DMS114 treated with DMSO at 0.1 percent for 48 hours (cell line): ENCODE measurements at regions not wholly inside any gene's neighbourhood (a gene's known extent, or its start where the extent isn't known, plus 50 kb on each side); places are given as distances from the start of the nearest gene placed in this dataset.

Source experiments
- DNase-seq: peaks from one replicate; lab custom pipeline; 2025; ENCODE audit not compliant: unreplicated experiment; lab: John Stamatoyannopoulos, UW

DNA sequence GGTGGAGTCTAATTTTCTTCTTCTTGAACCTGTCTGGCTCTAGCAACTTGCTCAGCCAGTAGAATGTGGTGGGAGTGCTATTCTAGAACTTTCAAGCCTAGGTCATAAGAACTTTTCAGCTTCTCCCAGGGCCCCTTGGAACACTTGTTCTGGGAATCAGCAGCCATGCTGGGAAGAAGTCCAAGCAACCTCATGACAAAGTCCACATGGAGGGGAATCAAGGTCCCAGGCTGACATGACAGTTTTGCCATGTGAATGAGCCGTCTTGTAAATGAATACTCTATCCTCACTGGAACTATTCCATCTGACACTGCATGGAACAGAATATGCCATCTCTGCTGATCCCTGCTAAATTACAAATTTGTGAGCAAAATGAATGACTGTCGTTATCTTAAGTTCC is 214.2 kb upstream of the TBX3 start:
- no peak for DNase-seq

DNA sequence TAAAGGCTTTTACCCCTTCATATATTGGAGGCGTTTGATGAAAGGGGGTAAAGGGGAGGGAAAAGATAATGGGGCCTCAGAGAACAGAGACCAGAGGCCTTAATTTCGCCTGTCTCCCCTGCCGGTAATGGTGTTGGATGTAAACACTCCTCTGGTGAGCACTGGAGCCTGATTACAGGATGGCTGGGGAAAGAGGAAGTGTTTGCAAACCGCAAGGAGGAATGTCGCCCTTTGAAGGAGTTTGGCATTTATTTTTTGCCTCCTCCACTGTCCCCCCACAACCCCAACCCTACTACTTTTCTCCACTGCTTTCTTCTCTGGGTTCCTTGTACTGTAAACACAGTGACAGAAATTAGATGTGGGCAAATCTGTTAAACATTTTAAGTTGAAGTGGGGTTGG is 211.9 kb upstream of the TBX3 start:
- no peak for DNase-seq

DNA sequence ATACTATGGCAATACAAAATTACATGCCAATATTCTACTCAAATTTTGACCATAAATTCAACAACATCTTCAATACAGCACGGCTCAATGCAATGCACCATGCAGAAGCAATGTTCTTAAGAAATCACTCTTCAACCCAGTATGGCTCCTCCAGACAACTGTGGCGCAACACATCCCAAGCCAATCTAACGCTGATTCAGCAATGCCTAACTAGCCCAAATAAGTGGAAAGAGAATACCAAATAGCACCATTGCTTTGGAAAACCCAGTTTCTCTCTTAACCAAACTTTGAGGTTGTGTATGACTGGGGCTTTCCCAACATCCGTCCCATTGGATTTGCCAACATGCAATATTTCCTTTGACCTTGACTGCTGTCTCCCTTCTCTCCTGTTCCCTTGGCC is 211.1 kb upstream of the TBX3 start:
- DNase-seq, result no peak

DNA sequence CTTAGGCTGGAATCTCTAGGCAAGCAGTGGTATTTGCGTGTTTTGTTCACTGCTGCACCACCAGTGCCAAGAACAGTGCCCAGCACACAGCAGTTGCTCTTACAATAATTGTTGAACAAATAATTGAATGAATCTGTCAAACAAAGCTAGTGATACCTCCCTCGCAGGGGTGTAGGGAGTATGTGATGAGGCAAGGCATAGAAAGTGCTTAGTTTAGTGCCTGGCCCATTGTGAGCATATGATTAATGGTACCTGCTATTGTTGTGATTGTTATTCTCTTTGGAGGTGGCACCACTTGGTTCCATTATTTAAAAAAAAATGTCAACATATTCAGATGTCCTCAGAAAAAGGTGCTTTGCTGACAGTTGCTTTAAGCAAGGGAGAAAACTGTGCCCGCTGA is 210.1 kb upstream of the TBX3 start:
- no peak for DNase-seq

DNA sequence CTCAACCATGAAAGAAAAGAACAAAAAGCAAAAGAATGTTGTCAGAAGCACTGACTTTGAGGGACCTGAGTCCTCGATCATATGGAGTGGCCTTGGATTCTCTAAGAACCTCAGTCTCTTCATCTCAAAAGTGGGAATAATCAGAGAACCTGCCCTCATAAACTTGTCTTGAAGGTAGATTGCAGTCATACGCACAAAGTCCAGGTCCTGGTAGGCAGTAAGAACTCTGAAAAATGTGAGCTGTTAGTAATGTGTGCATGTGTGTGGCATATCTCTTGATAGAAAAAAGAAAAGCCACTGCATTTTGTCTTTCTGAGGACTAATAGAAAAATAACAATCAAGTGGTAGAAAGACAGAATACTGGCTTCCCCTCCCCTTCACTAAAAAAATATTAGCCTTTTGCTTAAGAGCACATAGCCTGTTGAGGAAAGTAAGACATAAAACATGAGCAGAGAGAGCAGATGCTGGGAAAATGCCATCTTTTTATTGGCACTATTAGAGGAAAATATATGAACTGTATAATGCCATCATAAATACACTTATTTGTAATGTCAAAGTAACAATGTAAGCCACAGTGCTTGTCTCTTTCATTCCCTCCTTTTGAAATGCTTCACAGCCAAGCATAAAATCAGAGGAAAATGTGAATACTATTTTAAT is 205.1 kb upstream of the TBX3 start:
- no peak for DNase-seq

DNA sequence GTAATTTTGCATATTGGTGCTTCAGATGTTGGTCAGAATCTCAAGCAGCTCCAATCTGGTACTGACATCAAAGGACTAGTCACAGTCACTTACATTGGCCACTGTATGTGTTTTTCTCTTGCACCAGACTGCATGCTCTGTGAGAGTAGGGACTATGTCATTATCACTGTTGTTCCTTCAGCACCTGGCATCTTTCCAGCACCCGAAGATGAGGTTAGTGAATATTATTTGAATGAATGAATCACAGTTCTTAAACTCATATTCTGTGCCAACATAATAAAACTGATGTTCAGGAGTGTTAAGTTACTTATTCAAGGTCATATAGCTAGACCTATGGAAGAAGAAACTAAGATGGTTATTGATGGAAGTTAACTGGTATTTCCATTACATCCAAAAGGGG is 204.5 kb upstream of the TBX3 start:
- no peak for DNase-seq

DNA sequence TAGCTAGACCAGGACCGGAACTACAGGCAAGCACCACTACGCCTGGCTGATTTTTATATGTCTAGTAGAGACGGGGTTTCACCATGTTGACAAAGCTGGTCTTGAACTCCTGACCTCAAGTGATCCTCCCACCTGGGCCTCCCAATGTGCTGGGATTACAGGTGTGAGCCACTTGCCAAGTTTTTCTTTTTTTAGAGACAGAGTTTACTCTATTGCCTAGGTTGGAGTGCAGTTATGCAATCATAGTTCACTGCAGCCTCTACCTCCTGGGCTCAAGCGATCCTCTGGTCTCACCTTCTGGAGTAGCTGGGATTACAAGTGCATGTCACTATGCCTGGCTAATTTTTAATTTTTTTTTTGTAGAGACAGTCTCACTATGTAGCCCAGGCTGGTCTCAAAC is 201.5 kb upstream of the TBX3 start:
- no peak for DNase-seq

DNA sequence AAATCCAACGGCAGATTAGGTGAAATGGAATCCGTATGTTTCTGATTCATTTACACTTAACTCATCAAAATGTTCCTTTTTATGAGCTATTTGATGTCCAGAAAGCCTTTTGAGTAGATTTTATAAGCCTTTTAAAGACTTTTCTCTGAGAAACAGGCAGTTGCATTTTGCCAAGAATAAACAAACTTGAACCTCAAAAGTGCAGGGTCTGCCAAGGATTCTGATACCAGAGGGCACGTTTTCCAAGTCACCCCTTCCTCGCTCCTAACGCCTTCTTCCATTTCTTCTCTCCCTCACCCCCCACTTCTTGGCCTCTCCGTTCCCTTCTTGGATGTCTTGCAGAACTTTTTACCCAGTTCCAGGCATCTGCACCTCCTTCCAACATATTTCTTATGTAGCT is 200.6 kb upstream of the TBX3 start:
- no peak for DNase-seq

DNA sequence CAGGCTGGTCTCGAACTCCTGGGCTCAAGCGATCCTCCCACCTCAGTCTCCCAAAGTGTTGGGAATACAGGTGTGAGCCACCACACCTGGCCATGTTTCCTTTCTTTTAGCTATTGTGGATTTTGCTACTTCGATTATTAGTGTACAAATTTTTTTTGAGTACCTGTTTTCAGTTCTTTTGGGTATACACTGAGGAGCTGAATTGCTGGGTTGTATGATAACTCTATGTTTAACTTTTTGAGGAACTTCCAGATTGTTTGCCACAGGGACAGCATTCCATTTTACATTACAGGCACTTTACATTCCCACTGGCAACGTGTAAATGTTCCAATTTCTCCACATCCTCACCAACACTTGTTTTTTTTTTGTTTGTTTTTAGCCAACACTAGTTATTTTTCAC is 198.1 kb upstream of the TBX3 start:
- DNase-seq, result no peak

DNA sequence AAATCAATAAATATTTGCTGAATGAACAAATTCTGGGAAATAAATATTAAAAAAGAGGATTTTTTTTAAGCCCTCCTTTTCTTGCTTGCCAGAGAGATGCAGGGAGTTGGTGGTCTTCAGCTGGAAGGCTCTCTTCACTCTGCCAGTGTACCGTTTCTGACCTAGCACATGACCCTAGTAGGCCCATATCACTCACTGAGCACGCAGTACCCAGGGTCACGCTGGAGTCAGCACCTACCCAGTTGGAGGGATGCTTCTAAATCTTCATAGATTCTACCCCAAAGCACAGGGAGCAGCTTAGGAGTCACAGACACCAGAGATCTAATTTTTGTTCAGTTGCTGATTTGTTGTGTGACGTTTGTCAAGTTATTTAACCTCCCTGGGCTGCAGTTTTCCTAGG is 195.4 kb upstream of the TBX3 start:
- no peak for DNase-seq

DNA sequence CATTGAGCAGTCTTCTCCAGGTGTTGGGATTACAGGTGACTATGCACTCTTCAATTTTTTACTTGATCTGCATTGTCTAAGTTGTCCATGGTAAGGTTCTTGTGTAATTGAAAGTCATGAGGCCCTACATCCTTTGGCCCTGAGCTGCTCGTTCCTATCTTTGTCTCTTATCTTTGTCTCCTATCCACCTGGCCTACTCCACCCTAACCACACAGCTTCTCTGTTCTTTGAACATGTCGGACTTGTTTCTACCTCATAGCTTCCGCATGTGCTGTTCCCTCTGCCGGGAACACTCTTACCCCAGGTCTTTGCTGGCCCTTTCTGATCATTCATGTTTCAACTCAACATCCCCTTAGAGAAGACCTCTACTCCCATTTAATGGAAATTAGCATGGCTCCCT is 194.8 kb upstream of the TBX3 start:
- DNase-seq, result no peak

DNA sequence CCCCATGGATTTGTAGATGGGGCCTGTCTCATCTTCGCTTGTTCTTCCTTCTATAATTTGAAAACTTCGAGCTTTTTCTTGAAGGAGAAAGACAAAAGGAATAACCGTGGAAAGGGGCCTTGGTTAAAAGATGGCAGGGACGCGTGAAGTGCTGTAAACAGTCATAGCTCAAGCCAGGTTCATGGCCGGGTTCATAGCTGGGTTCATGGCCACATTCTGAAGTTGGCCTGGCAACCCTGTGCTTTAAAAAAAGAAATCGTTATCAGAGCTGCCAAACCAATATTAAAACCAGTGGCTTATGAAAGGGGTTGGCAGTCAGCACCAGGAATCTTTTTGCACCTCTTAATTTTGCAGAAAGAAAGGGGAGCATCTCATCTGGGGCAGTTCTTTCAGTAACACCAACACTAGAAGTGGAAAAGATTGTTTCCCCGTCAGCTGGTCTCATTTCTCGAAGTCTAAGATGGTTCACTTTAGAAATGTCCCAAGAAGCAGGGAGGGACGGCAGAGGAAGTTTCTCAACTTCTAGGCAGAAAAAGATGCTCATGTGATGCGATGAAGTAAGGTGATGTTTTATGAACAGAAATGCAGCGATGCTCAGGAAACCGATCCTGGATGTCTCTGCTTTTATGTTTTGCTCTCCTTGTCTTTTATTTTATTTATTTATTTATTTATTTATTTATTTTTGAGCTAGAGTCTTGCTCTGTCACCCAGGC is 193.1 kb upstream of the TBX3 start:
- no peak for DNase-seq

DNA sequence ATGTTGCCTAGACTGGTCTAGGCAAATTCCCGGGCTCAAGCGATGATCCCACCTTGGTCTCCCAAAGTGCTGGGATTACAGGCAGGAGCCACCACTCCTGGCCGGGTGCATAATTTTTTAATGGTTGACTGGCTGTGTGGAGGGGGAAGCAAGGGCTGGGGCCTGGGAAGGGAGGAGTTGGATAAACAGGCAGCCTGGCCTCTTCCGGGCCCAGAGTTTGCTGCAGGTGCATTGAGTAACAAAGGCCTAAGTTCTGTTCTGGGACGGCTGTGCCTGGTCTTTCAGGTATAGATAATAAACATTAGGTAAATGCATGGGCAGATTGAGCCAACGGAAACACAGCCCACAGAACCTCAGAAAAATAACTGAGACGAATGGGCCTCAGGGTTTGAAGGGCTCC is 191.3 kb upstream of the TBX3 start:
- DNase-seq, result no peak

DNA sequence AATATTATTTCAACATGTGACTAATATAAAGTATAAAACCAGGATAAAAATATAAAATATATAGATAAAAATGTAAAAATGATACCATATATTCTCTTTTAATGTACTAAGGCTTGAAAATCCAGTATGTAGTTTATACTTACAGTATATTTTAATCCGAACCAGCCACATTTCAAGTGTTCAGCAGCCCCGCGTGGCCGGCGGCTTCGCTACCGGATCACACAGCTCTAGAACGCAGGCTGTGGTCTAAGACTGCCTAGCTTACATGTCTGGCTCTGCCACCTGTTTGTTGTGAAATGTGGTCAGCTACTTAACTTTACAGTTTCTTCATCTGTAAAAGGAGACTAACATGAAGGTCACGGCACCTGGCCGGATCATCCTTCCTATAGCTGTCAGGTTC is 189.7 kb upstream of the TBX3 start:
- no peak for DNase-seq

DNA sequence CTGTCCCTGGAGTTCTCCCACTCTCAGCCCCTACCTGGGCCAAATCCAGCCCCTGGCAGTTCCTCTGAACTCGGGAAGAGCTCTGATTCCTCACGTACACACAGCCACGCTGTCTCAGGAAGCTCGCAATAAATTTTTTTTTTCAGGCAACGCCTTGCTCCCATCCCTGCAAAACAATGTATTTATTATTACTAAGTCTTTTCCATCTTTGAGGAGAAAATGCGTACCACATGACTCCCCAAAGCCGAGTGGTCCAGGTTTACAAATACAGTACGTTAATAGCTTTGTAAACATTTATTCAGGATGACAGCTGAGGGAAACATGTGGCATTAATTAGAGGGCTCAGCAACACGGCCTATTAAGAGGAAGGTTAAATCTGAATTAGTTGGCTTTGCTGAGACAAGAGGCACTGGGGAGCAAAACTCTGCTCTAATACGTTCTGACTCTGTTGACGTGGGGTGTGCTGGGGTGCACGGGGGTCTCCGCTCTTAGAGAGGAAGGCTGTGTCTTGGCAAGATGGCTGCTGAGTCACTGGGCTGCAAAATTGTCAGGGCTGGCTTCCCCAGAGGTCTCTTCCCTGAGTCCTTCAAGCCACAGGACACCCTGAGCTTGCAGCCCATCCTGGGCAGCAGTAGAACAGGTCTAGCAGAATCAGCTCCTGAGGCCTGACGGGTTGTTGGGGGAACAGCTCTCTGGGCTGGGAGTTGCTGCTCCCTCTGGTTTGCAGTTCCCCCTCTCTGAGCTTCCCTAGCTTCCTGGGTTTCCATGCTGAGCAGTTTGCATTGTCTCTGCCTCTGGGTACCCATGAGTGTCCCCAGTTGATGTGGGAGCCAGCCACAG is 185.2 kb upstream of the TBX3 start:
- DNase-seq, result no peak

DNA sequence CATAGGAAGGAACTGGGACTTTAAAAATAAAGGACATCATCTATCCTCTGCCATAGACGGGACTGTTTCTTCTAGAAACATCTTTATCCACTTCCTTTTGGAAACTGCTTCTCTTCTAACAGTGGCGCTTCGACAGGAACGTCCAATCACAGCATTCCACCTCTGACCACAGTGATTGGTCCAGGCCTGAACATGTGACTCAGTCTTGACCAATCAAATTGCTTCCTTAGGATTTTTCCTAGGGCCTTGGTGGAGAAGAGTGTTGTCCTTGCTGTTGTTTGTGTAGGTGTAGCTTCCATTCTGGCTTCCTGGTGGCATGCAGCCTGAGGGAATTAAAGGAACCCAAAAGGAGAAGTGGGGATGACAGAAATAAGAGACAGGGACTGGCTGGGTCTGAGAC is 182.4 kb upstream of the TBX3 start:
- DNase-seq, result no peak

DNA sequence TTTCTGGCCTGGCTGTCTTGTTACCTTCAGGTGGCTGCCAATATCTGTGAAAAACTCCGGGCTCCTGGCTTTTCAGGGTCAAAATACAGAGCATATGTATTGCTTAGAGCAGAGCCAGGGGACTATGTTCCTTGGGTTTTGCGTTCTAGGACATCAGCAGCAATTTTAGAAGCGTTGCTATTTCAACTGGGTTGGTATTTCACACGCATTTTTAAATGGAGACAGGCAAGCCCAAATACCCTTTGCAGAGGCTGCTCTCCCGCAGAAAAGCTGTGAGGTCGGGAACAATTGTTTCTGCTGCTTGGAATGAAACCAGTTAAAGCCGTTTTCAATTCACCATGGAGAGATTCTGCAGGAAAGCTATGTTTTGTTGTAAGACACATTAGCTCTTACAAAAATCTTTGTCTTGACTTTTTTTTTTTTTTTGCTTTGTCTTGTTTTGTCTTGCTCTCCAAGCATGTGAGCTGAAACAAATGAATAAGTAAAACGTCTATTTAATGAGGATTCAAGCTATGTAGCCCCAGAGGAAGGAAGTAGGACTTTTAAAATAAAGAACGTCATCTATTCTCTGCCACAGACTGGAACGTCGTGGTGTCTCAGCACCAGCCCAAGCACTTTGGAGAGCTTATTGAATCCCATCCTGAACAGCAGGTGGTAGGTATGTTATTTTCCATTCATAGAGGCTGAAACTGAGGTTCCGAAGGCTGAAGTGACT is 181.0 kb upstream of the TBX3 start:
- no peak for DNase-seq

DNA sequence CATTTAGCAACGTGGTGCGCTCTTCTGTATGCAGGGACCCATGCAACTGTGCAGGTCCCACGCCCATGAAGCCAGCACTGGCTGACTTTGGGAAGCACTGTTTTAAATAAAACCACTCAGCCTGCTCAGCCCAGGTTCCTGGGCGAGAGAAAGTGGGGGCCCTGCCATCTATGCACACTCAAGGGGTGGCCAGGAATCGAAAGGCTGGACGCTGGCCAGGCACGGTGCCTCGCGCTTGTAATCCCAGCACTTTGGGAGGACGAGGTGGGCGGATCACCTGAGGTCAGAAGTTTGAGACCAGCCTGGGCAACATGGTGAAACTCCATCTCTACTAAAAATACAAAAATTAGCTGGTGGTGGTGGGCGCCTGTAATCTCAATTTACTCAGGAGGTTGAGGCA is 179.9 kb upstream of the TBX3 start:
- DNase-seq, result no peak

DNA sequence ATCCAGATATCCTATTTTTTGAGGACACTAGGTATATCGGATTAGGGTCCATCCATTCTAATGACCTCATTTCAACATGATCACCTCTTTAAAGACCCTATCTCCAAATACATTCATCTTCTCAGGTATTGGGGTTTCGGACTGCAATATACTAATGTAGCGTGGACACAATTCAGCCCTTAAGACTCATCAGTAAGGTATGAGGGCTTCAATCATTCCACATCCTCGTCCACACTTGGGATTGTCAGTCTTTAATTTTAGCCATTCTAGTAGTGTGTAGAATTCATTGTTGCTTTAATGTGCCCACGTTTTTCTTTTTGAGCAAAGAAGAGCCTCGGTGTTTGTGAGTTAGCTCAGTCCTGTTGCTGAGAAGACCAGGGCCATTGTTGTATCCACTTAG is 177.0 kb upstream of the TBX3 start:
- no peak for DNase-seq

DNA sequence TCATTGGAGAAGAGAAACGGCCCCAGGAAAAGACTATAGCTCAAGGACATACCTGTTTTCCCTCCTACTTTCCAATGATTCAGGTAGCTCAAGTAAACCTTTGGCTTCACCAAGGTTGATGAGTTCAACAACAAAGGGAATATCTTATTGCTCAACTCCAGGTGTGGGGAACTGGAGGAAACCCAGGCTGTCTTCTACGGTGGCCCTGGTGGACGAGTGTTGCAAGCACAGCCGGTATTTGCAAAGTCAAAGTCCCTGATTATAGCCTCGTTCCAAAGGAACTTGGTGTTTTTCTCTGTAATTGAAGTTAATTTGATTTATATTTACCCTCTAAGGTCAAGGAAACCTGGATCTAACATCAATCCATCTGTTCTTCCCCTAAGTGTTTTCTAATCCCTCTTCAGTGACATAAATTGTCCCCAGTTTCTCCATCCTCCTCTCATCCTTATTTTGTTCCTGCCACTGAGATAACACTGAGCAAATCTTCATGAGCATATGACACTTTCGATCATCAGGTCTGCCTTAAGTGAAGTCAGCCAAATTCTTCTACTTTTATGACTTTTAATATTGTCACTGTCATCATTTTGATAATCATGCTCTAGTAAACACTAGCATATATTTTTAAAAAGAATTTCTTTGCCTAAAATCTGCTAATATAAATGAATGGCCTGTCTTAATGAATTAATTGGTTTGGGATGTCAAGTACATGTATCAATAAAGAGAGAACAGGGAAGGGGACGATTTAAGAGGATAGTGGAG is 174.6 kb upstream of the TBX3 start:
- DNase-seq, result no peak

DNA sequence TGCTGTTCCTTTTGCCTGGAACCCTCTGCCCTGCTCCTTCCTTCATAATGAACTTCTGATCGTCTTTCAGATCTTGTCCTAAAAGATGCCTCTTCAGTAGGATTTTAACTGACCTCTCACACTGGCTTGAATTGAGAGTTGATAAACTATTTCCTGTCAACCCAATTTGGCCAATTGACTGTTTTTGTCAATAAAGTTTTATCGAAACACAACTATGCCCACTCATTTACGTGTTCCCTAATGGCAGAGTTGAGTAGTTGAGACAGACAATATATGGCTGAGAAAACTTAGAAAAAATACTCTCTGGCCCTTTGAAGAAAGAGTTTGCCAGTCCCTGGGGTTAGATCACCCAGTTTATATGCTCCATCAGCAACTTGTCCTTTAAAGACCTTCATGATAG is 171.7 kb upstream of the TBX3 start:
- no peak for DNase-seq
